ENCODE measurements at regions not wholly inside any gene's neighbourhood (a gene's known extent, or its start where the extent isn't known, plus 50 kb on each side); places are given as distances from the start of the nearest gene placed in this dataset.

- intact Hi-C loops (cut with DNase I) = no loop called here
- no peak for DNase-seq
Measured at GRCh38 chr5:120375248-120375647, 88.9 kb upstream of the PRR16 start.

DNA sequence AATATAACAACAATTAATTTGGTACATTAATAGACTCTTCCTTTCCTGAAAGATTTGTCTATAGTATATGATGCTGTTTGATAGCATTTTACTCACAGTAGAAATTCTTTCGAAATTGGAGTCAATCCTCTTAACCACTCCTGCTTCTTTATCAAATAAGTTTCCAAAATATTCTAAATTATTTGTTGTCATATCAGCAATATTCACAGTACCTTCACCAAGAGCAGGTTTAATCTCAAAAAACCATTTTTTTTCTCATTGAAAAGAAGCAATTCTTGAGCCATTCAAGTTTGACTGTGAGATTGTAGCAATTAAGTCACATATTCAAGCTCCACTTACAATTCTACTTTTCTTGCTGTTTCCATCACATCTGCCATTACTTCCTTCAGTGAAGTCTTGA lies 83.5 kb upstream of the PRR16 start:
- DNase-seq = no peak
- intact Hi-C loops (cut with DNase I) = no loop called here

- no peak for DNase-seq
- intact Hi-C loops (cut with DNase I) = no loop called here
Measured at GRCh38 chr5:120382833-120383232, 81.3 kb upstream of the PRR16 start.

GRCh38 chr5:120386981-120387380 lies 77.1 kb upstream of the PRR16 start:
- intact Hi-C loops (cut with DNase I) = no loop called here
- no peak for DNase-seq

DNA sequence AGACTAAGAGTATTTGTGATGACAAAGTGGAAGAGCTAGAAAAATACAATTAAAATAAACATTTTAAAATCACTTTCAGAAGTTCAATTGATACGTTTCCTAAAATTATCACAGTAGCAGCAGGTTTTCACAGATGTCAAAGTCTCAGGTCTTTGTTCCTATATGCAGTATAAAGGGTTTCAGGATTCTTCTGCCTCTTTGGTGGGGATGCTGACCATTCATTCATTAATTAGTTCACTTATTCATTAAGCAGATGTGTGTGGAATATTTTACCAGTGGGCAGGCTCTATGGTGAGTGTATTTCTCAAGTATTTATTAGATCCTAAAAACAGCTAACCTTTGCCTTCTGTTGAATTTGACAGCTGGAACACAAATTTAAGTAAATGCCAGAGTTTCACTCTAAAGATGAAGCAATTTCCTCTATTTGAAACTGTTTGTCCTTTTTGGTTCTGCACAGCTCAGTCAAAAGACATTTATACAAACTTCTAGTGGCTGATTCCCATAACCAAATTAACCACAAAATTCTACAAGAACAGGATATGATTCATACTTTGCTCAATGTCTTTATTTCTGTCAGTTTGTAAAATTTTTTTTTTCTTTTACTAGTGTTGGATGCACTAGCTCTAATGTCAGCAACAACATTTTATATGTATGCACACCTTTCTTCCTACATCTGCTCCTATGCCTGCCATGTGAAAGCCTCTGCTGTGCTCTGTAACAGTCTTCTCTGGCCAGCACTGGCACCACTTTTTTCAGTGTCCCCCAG lies 75.9 kb upstream of the PRR16 start:
- intact Hi-C loops (cut with DNase I) = no loop called here
- DNase-seq = no peak

GRCh38 chr5:120394259-120394658 lies 69.8 kb upstream of the PRR16 start:
- no peak for DNase-seq
- intact Hi-C loops (cut with DNase I) = no loop called here

DNA sequence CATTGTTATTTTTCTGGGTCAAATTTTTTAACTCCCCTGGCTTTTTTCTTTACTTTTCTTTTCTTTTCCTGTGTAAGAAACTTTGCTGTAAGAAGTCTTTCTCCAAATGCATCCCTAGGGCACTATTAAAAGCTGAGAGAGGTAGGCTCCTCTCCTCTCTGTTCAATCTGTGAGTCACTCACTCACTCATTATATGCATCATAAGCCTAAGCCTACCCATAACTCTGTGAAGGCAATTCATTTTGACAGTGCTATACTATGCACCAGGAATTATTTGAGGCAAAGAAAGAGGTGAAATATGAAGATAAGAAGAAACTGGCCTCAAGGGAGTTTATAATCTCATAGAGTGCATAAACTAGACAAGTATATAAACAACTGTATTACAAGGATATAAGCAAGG lies 67.9 kb upstream of the PRR16 start:
- intact Hi-C loops (cut with DNase I) = no loop called here

GRCh38 chr5:120400356-120400755 lies 63.7 kb upstream of the PRR16 start:
- intact Hi-C loops (cut with DNase I) = no loop called here
- no peak for DNase-seq

More for the DNA sequence above, 67.9 kb upstream of the PRR16 start:
- DNase-seq = no peak

GRCh38 chr5:120402606-120403005 lies 61.5 kb upstream of the PRR16 start:
- no peak for DNase-seq
- intact Hi-C loops (cut with DNase I) = no loop called here

GRCh38 chr5:120405286-120405864 lies 58.7 kb upstream of the PRR16 start:
- DNase-seq = no peak
- intact Hi-C loops (cut with DNase I) = no loop called here

DNA sequence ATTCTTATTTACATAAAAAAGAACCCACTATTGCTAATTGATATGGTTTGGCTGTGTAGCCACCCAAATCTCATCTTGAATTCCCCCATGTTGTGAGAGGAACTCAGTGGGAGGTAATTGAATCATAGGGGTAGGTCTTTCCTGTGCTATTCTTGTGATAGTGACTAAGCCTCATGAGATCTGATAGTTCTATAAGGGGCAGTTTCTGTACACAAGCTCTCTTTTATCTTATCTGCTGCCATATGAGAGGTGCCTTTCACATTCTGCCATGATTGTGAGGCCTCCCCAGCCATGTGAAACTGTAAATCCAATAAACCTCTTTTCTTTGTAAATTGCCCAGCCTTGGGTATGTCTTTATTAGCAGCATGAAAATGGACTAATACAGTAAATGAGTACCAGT lies 58.2 kb upstream of the PRR16 start:
- no peak for DNase-seq
- intact Hi-C loops (cut with DNase I) = no loop called here

DNA sequence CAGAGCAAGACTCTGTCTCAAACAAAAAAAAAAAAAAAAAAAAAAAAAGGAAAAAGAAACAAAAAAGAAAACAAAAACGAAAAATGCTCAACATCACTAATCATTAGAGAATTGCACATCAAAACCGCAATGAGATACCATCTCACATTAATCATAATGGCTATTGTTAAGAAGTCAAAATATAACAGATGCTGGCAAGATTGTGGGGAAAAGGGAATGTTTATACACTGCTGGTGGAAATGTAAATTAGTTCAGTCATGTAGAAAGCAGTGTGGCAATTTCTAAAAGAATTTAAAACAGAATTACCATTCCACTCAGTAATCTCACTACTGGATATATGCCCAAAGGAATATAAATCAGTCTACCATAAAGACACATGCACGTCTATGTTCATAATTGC lies 50.4 kb upstream of the PRR16 start:
- intact Hi-C loops (cut with DNase I) = no loop called here

More for the DNA sequence above, 50.4 kb upstream of the PRR16 start:
- DNase-seq = no peak
